BJ (cell line): ENCODE measurements at regions not wholly inside any gene's neighbourhood (a gene's known extent, or its start where the extent isn't known, plus 50 kb on each side); places are given as distances from the start of the nearest gene placed in this dataset.

Experiments used
- CTCF ChIA-PET: fragments of 350-600 bp; formaldehyde crosslinking; extraction: SDS; loops from one replicate; lab custom pipeline; 2021; ENCODE audit warnings: antibody characterized with exemption, inconsistent platforms; lab: Yijun Ruan, JAX
- POLR2A ChIA-PET: fragments of 300-600 bp; sonication (Branson Sonifier 250); formaldehyde crosslinking; extraction: SDS; loops from one replicate; lab custom pipeline; 2021; ENCODE audit warnings: antibody characterized with exemption; lab: Charles Lee
- DNase-seq: peaks from one replicate; pipeline ENCODE4 v3.0.0-alpha.2; 2011; ENCODE audit warnings: low read depth
- H3K27me3 ChIP-seq: 2 replicates; pipeline ENCODE4 v1.6.0; 2011; ENCODE audit warnings: low read length; ENCODE audit not compliant: control insufficient read depth, insufficient read depth
- H3K36me3 ChIP-seq: 2 replicates; pipeline ENCODE4 v1.5.1; 2011; ENCODE audit warnings: low read length; ENCODE audit not compliant: control insufficient read depth, insufficient read depth
- H3K4me3 ChIP-seq: 2 replicates; pipeline ENCODE4 v1.5.1; 2011; ENCODE audit warnings: low read depth, mild to moderate bottlenecking, control low read depth, low read length
- TF ChIP-seq, protein P1 (sequence below): IDR thresholded peaks from 2 replicates; pipeline ENCODE4 v1.5.1; 2011; ENCODE audit warnings: low read depth, mild to moderate bottlenecking, control low read depth, inconsistent platforms, low read length, moderate library complexity; ENCODE audit not compliant: insufficient read depth

- no peaks in the 10 kb centered on the region for H3K36me3 ChIP-seq
- POLR2A ChIA-PET = no interaction called here
- no peak overlapping the region for H3K4me3 ChIP-seq
These were observed 1033.8 kb downstream of the CDH18 start for GRCh38 chr5:18954239-18954638.

DNA sequence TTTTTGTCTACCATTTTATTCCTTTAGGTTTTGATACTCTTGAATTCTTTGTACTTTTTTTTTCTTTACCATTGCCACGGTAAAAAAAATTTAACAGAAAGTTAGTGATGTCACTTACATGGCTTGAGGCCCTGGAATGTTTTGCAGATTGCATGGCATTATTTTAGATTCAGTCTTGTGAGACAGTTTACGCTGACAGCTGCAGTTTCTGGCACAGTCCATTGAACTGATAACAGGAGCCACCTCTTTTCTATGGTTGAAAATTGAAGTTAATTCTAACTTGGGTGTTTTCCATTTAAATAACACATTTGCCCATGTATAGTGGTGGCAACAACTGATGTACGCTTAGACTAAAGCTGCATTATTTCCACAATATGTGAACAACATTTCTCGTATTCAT, 1028.5 kb downstream of the CDH18 start:
- TF ChIP-seq, protein P1, sequence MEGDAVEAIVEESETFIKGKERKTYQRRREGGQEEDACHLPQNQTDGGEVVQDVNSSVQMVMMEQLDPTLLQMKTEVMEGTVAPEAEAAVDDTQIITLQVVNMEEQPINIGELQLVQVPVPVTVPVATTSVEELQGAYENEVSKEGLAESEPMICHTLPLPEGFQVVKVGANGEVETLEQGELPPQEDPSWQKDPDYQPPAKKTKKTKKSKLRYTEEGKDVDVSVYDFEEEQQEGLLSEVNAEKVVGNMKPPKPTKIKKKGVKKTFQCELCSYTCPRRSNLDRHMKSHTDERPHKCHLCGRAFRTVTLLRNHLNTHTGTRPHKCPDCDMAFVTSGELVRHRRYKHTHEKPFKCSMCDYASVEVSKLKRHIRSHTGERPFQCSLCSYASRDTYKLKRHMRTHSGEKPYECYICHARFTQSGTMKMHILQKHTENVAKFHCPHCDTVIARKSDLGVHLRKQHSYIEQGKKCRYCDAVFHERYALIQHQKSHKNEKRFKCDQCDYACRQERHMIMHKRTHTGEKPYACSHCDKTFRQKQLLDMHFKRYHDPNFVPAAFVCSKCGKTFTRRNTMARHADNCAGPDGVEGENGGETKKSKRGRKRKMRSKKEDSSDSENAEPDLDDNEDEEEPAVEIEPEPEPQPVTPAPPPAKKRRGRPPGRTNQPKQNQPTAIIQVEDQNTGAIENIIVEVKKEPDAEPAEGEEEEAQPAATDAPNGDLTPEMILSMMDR = no peak
- ChIA-PET POLR2A (no interaction called here), CTCF (no interaction called here)
- no peaks in the 10 kb centered on the region for H3K36me3 ChIP-seq
- DNase-seq = no peak
- no peaks in the 10 kb centered on the region for H3K27me3 ChIP-seq
- no peak overlapping the region for H3K4me3 ChIP-seq

More at GRCh38 chr5:18954239-18954638, 1033.8 kb downstream of the CDH18 start:
- no peak for DNase-seq
- CTCF ChIA-PET = no interaction called here
- H3K27me3 ChIP-seq = no peaks in the 10 kb centered on the region
- TF ChIP-seq, protein P1 = no peak

DNA sequence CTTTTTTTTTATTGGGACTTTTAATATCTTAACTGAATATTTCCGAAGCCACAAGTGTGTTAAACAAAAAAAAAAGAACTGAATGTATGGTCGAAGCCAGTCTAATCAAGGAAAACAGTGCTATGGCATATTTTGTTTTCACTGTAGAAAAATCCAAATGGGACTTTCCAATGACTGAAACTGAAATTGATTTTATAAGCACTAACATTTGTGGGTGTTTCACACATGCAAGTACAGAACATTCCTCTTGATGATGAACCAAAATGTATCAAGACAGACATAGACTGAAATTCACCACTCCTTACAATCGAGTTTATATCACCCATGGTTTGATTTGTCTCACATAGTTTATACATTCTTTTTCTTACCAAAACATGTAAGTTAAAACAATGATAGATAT, 1026.8 kb downstream of the CDH18 start:
- Histone ChIP-seq H3K36me3 (no peaks in the 10 kb centered on the region), H3K4me3 (no peak overlapping the region), H3K27me3 (no peaks in the 10 kb centered on the region)
- TF ChIP-seq, protein P1 = no peak
- ChIA-PET POLR2A (no interaction called here), CTCF (no interaction called here)
- DNase-seq = no peak

GRCh38 chr5:18965893-18966292, 1022.1 kb downstream of the CDH18 start:
- Histone ChIP-seq H3K27me3 (no peaks in the 10 kb centered on the region), H3K4me3 (no peak overlapping the region), H3K36me3 (no peaks in the 10 kb centered on the region)
- ChIA-PET CTCF (no interaction called here), POLR2A (no interaction called here)
- DNase-seq = no peak
- TF ChIP-seq, protein P1 = no peak

DNA sequence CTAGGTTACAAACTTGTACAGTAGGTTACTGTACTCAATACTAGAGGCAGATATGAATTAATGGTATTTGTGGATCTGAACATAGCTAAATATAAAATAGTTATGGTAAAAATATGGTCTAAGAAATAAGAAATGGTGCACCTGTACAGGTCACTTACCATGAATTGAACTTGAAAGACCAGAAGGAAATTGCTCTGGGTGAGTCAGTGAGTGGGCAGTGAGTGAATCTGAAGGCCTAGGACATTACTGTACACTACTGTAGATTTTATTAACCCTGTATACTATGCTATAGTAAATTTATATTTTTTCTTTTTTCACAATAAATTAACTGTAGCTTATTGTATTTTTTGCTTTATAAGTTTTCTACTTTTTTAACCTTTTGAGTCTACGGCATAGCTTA, 1020.4 kb downstream of the CDH18 start:
- Histone ChIP-seq H3K36me3 (no peaks in the 10 kb centered on the region), H3K4me3 (no peak overlapping the region), H3K27me3 (no peaks in the 10 kb centered on the region)
- TF ChIP-seq, protein P1 = no peak
- CTCF ChIA-PET = interaction anchor here (0.6 kb wide), 1 partner anchor 35 kb away, joined by 3 read pairs; no protein-coding TSS in a partner anchor
- DNase-seq = no peak
- POLR2A ChIA-PET = no interaction called here
